ENCODE measurements at regions not wholly inside any gene's neighbourhood (a gene's known extent, or its start where the extent isn't known, plus 50 kb on each side); places are given as distances from the start of the nearest gene placed in this dataset.
"Not testable (repeated sequence)": the region's sequence is repeated elsewhere in the genome, so short reads cannot be mapped to it uniquely, and the experiment has no call there.

- no peak for DNase-seq (ENCODE audit: low read depth)
Observed at GRCh38 chr6:170198298-170198697, 92.6 kb downstream of the DLL1 start.

- DNase-seq (ENCODE audit: low read depth) = peak; percentile 25
Observed at GRCh38 chr6:170193326-170193821, 97.5 kb downstream of the DLL1 start.

- no peak for DNase-seq (ENCODE audit: low read depth)
Observed at GRCh38 chr6:170192905-170193304, 98.0 kb downstream of the DLL1 start.

- not testable (repeated sequence) for DNase-seq (ENCODE audit: low read depth)
Observed at GRCh38 chr6:170192101-170192500, 98.8 kb downstream of the DLL1 start.

GRCh38 chr6:170190046-170190445, 100.8 kb downstream of the DLL1 start:
- no peak for DNase-seq (ENCODE audit: low read depth)

GRCh38 chr6:170189236-170189635, 101.6 kb downstream of the DLL1 start:
- DNase-seq (ENCODE audit: low read depth) = no peak

- no peak for DNase-seq (ENCODE audit: low read depth)
Observed at GRCh38 chr6:170188571-170189001, 102.3 kb downstream of the DLL1 start.

- no peak for DNase-seq (ENCODE audit: low read depth)
Observed at GRCh38 chr6:170187669-170188566, 103.0 kb downstream of the DLL1 start.

GRCh38 chr6:170186941-170187668, 103.8 kb downstream of the DLL1 start:
- no peak for DNase-seq (ENCODE audit: low read depth)

GRCh38 chr6:170186006-170186935, 104.6 kb downstream of the DLL1 start:
- no peak for DNase-seq (ENCODE audit: low read depth)

GRCh38 chr6:170185175-170185978, 105.5 kb downstream of the DLL1 start:
- peak; percentile 19 for DNase-seq (ENCODE audit: low read depth)

- no peak for DNase-seq (ENCODE audit: low read depth)
Observed at GRCh38 chr6:170184316-170184715, 106.6 kb downstream of the DLL1 start.

GRCh38 chr6:170183521-170183920, 107.4 kb downstream of the DLL1 start:
- DNase-seq (ENCODE audit: low read depth) = no peak

GRCh38 chr6:170182781-170183120, 108.1 kb downstream of the DLL1 start:
- DNase-seq (ENCODE audit: low read depth) = no peak

GRCh38 chr6:170182093-170182780, 108.6 kb downstream of the DLL1 start:
- no peak for DNase-seq (ENCODE audit: low read depth)

GRCh38 chr6:170181338-170181690, 109.6 kb downstream of the DLL1 start:
- no peak for DNase-seq (ENCODE audit: low read depth)

GRCh38 chr6:170180671-170181337, 110.1 kb downstream of the DLL1 start:
- DNase-seq (ENCODE audit: low read depth) = no peak

- DNase-seq (ENCODE audit: low read depth) = no peak
Observed at GRCh38 chr6:170179616-170180324, 111.1 kb downstream of the DLL1 start.
